ENCODE measurements at regions not wholly inside any gene's neighbourhood (a gene's known extent, or its start where the extent isn't known, plus 50 kb on each side); places are given as distances from the start of the nearest gene placed in this dataset.

DNA sequence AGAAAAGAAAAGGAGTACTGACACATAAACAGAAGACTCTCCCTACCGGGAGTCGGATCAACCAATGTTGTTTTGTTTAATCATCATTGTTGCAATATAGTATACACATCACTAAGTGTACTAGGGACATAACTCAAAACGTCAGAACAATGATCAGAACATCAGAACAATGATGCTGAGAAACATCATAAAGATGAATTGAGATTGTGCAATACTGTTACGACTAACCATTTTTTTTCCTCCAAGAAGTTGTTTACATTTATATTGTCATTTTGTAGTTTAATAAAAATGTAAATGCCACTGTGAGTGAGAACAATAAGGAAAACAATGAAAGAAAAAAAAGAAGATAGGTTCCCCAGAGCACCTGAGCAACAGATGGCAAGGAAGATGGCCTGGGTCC, 663.1 kb upstream of the PCDH15 start:
- Histone ChIP-seq H3K36me3 (no peaks in the 10 kb centered on the region), H3K9me3 (no peaks in the 10 kb centered on the region), H3K4me1 (replicated peaks) (no peaks in the 10 kb centered on the region), H3K27ac (no peak overlapping the region), H3K27me3 (replicated peaks; ENCODE audit: insufficient read depth) (no peaks in the 10 kb centered on the region), H3K4me3 (no peak overlapping the region)
- intact Hi-C loops (cut with DNase I) = no loop called here
- WGBS = 64% methylated on average over 4 of the region's 4 CpGs
- TF ChIP-seq POLR2AphosphoS5 (IDR thresholded peaks at IDR 0.05) = no peak
- TF ChIP-seq POLR2A (IDR thresholded peaks at IDR 0.05) = no peak
- TF ChIP-seq, protein P1, sequence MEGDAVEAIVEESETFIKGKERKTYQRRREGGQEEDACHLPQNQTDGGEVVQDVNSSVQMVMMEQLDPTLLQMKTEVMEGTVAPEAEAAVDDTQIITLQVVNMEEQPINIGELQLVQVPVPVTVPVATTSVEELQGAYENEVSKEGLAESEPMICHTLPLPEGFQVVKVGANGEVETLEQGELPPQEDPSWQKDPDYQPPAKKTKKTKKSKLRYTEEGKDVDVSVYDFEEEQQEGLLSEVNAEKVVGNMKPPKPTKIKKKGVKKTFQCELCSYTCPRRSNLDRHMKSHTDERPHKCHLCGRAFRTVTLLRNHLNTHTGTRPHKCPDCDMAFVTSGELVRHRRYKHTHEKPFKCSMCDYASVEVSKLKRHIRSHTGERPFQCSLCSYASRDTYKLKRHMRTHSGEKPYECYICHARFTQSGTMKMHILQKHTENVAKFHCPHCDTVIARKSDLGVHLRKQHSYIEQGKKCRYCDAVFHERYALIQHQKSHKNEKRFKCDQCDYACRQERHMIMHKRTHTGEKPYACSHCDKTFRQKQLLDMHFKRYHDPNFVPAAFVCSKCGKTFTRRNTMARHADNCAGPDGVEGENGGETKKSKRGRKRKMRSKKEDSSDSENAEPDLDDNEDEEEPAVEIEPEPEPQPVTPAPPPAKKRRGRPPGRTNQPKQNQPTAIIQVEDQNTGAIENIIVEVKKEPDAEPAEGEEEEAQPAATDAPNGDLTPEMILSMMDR (IDR thresholded peaks at IDR 0.05) = no peak
- no peak for DNase-seq (ENCODE audit: low spot score)

DNA sequence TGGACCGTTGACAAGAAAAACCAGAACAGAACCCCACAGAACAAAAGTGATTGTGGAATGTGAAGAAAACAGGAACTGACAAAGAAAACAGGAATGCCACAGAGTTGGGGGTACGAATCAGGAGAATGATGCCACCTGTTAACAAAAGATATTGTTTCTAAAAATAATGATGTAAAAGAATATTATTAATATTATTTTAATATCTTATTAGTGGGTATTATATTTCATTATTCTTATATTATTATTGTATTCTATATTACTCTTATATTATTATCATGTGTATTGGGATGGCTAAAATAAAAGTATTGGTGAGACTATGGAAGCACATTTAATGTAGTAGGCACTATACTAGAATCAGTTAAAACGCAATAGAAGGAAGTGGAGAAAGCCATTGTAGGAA, 659.0 kb upstream of the PCDH15 start:
- TF ChIP-seq POLR2A (IDR thresholded peaks at IDR 0.05) (no peak), POLR2AphosphoS5 (IDR thresholded peaks at IDR 0.05) (no peak)
- TF ChIP-seq, protein P1 (IDR thresholded peaks at IDR 0.05) = no peak
- Histone ChIP-seq H3K9me3 (no peaks in the 10 kb centered on the region), H3K36me3 (no peaks in the 10 kb centered on the region), H3K27ac (no peak overlapping the region), H3K4me3 (no peak overlapping the region), H3K4me1 (replicated peaks) (no peaks in the 10 kb centered on the region), H3K27me3 (replicated peaks; ENCODE audit: insufficient read depth) (no peaks in the 10 kb centered on the region)
- WGBS = 93% methylated on average over 3 of the region's 3 CpGs
- DNase-seq (ENCODE audit: low spot score) = no peak
- intact Hi-C loops (cut with DNase I) = no loop called here

DNA sequence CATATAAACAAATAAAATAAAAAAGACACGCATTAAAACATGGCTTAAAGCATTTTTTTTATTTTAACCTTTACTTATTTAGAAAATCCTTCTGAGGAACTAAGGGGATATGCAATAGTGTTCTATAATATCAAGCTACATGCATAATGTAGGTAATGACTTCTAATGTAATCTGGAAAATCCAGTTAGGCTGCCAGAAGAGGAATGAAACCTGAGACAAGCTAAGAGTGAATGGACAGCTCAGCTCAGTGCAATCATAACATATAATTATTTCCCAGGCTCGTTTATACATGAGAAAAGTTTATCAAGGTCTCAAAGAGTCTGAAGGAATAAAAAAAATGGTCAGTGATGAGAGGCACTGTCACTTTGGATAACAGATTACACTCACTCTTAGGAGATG, 649.0 kb upstream of the PCDH15 start:
- Histone ChIP-seq H3K4me1 (replicated peaks) (no peaks in the 10 kb centered on the region), H3K36me3 (no peaks in the 10 kb centered on the region), H3K27me3 (replicated peaks; ENCODE audit: insufficient read depth) (no peaks in the 10 kb centered on the region), H3K4me3 (no peak overlapping the region), H3K9me3 (no peaks in the 10 kb centered on the region), H3K27ac (no peak overlapping the region)
- intact Hi-C loops (cut with DNase I) = no loop called here
- TF ChIP-seq, protein P1 (IDR thresholded peaks at IDR 0.05) = no peak
- no peak for DNase-seq (ENCODE audit: low spot score)
- 37% methylated on average over 2 of the region's 2 CpGs for WGBS

DNA sequence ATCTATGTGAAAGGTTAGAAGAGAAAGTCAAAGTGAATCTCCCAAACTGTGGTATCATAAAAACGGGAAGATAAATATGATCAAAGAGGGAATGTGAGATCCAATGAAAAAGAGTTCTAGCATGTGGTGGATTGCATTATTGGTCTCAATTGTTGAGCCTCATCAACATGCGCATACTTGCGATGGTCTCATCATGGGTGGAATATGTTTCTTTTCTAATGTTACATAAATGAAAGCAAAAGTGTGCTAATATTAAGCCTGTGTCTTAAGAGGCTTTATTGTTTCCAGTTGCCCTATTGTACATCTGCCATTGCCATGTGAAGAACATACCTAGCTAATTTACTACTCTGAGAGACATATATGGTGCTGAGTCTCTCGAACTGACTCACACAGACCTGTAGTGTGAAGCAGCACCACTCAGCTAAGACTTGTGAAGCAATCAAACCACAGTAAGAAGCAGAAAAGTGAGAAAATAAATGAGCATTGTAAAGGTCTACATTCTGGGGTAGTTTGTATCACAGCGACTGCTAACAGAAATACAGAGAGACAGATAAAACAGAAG, 645.5 kb upstream of the PCDH15 start:
- Histone ChIP-seq H3K27ac (no peak overlapping the region), H3K4me1 (replicated peaks) (no peaks in the 10 kb centered on the region), H3K4me3 (no peak overlapping the region), H3K36me3 (no peaks in the 10 kb centered on the region), H3K27me3 (replicated peaks; ENCODE audit: insufficient read depth) (no peaks in the 10 kb centered on the region), H3K9me3 (no peaks in the 10 kb centered on the region)
- 92% methylated on average over 5 of the region's 5 CpGs for WGBS
- intact Hi-C loops (cut with DNase I) = no loop called here
- no peak for DNase-seq (ENCODE audit: low spot score)
- TF ChIP-seq POLR2A (IDR thresholded peaks at IDR 0.05) (no peak), POLR2AphosphoS5 (IDR thresholded peaks at IDR 0.05) (no peak)
- TF ChIP-seq, protein P1 (IDR thresholded peaks at IDR 0.05) = no peak

DNA sequence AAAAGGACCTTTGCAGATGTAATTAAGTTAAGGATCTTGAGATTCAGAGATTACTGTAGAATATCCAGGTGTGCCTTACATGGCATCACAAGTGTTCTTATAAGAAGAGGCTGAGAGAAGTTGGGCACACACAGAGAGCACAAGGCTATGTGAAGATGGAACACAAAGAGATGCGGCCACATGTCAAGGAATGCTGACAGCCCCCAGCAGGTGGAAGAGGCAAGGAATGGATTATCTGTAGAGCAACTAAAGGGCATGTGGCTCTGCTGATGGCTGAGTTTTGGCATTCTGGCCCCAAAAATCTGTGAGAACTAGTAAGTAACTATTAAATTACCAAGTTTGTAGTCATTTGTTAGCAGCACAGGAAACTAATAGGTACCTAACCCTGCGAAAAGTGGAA, 640.7 kb upstream of the PCDH15 start:
- H3K4me1 ChIP-seq (replicated peaks) = no peaks in the 10 kb centered on the region
- no peaks in the 10 kb centered on the region for H3K27me3 ChIP-seq (replicated peaks; ENCODE audit: insufficient read depth)
- TF ChIP-seq POLR2A (IDR thresholded peaks at IDR 0.05) = no peak
- no peak for TF ChIP-seq POLR2AphosphoS5 (IDR thresholded peaks at IDR 0.05)
- TF ChIP-seq, protein P1 (IDR thresholded peaks at IDR 0.05) = no peak
- H3K36me3 ChIP-seq = no peaks in the 10 kb centered on the region
- H3K27ac ChIP-seq = no peak overlapping the region
- WGBS = 95% methylated on average over 2 of the region's 2 CpGs
- intact Hi-C loops (cut with DNase I) = no loop called here
- H3K4me3 ChIP-seq = no peak overlapping the region
- no peaks in the 10 kb centered on the region for H3K9me3 ChIP-seq
- no peak for DNase-seq (ENCODE audit: low spot score)

All from prostate gland (tissue), 2 donors.